Trophoblast cell (in vitro differentiated cells and primary cell): ENCODE measurements at regions not wholly inside any gene's neighbourhood (a gene's known extent, or its start where the extent isn't known, plus 50 kb on each side); places are given as distances from the start of the nearest gene placed in this dataset.
"Not testable (repeated sequence)": the region's sequence is repeated elsewhere in the genome, so short reads cannot be mapped to it uniquely, and the experiment has no call there.

Experiments used
- DNase-seq, 2 donors: peaks; one replicate each; pipeline ENCODE4 v3.0.0-alpha.2; 2016
- H2AFZ ChIP-seq: 2 replicates; pipeline ENCODE4 v1.6.1; 2013; ENCODE audit warnings: low read length, moderate library complexity, mild to moderate bottlenecking; ENCODE audit not compliant: insufficient read depth, poor library complexity
- H2AK5ac ChIP-seq: 2 replicates; pipeline ENCODE4 v1.6.1; 2013; ENCODE audit warnings: mild to moderate bottlenecking, low read length
- H2BK120ac ChIP-seq: 2 replicates; pipeline ENCODE4 v1.6.1; 2013; ENCODE audit warnings: low read length, mild to moderate bottlenecking, moderate library complexity; ENCODE audit not compliant: insufficient read depth, poor library complexity
- H2BK12ac ChIP-seq: 2 replicates; pipeline ENCODE4 v1.6.1; 2013; ENCODE audit warnings: mild to moderate bottlenecking, low read length, moderate library complexity
- H2BK5ac ChIP-seq: 2 replicates; pipeline ENCODE4 v1.6.1; 2013; ENCODE audit warnings: low read length, low read depth, moderate library complexity, mild to moderate bottlenecking; ENCODE audit not compliant: poor library complexity
- H3K14ac ChIP-seq: 2 replicates; pipeline ENCODE4 v1.6.1; 2013; ENCODE audit warnings: mild to moderate bottlenecking, low read length
- H3K18ac ChIP-seq: 2 replicates; pipeline ENCODE4 v1.6.1; 2013; ENCODE audit warnings: mild to moderate bottlenecking, low read length
- H3K23ac ChIP-seq: 2 replicates; pipeline ENCODE4 v1.6.1; 2013; ENCODE audit warnings: low read length
- H3K27ac ChIP-seq: 2 replicates; pipeline ENCODE4 v1.5.1; 2013; ENCODE audit warnings: low read depth, mild to moderate bottlenecking, inconsistent platforms, low read length, moderate library complexity
- H3K27me3 ChIP-seq: 2 replicates; pipeline ENCODE4 v1.6.1; 2013; ENCODE audit warnings: inconsistent platforms, mild to moderate bottlenecking, low read length, moderate library complexity; ENCODE audit not compliant: insufficient read depth
- H3K36me3 ChIP-seq, 2 experiments: 1 replicate in 1 of 2; 2 replicates in 1 of 2; pipeline ENCODE4 v1.6.1; 2013; ENCODE audit warnings: low read length in 2 of 2, mild to moderate bottlenecking in 2 of 2, moderate library complexity in 1 of 2; ENCODE audit not compliant: insufficient read depth in 2 of 2, control insufficient read depth in 1 of 2
- H3K4ac ChIP-seq: 2 replicates; pipeline ENCODE4 v1.6.1; 2013; ENCODE audit warnings: low read depth, mild to moderate bottlenecking, low read length, moderate library complexity
- H3K4me1 ChIP-seq, 2 experiments: 1 replicate in 1 of 2; 2 replicates in 1 of 2; pipeline ENCODE4 v1.6.1; 2013; ENCODE audit warnings: low read length in 2 of 2, mild to moderate bottlenecking in 2 of 2, moderate library complexity in 1 of 2; ENCODE audit not compliant: insufficient read depth in 2 of 2, control insufficient read depth in 1 of 2
- H3K4me2 ChIP-seq: 2 replicates; pipeline ENCODE4 v1.6.1; 2013; ENCODE audit warnings: inconsistent platforms, mild to moderate bottlenecking, low read length, moderate library complexity
- H3K4me3 ChIP-seq: 2 replicates; pipeline ENCODE4 v1.5.1; 2013; ENCODE audit warnings: mild to moderate bottlenecking, low read depth, low read length, inconsistent platforms
- H3K79me1 ChIP-seq: one replicate; pipeline ENCODE4 v1.6.1; 2013; ENCODE audit warnings: low read length
- H3K79me2 ChIP-seq: 2 replicates; pipeline ENCODE4 v1.6.1; 2013; ENCODE audit warnings: low read length, mild to moderate bottlenecking; ENCODE audit not compliant: control insufficient read depth, insufficient read depth, poor library complexity
- H3K9ac ChIP-seq: 2 replicates; pipeline ENCODE4 v1.6.1; 2013; ENCODE audit warnings: mild to moderate bottlenecking, low read length
- H3K9me3 ChIP-seq: 2 replicates; pipeline ENCODE4 v1.6.1; 2013; ENCODE audit warnings: low read depth, mild to moderate bottlenecking, control low read depth, inconsistent platforms, low read length; ENCODE audit not compliant: insufficient read depth
- H4K12ac ChIP-seq: 2 replicates; pipeline ENCODE4 v1.6.1; 2013; ENCODE audit warnings: low read depth, mild to moderate bottlenecking, low read length, moderate library complexity
- H4K8ac ChIP-seq: 2 replicates; pipeline ENCODE4 v1.6.1; 2013; ENCODE audit warnings: low read depth, mild to moderate bottlenecking, low read length, moderate library complexity
- H4K91ac ChIP-seq: one replicate; pipeline ENCODE4 v1.6.1; 2013; ENCODE audit warnings: low read depth, mild to moderate bottlenecking, low read length, moderate library complexity
- WGBS: extraction: QIAGEN DNeasy Blood & Tissue Kit; methylation state at CpG from one replicate; pipeline ENCODE4 v1.1.7; 2013; ENCODE audit warnings: missing lambda C conversion rate; ENCODE audit not compliant: insufficient read length, insufficient coverage; ENCODE audit errors: extremely low coverage; 5-methylcytosine and 5-hydroxymethylcytosine counted together

- not testable (repeated sequence) for H3K4ac ChIP-seq, H3K79me2 ChIP-seq, H3K14ac ChIP-seq, H3K27me3 ChIP-seq, H2BK120ac ChIP-seq, H3K27ac ChIP-seq, DNase-seq, H4K12ac ChIP-seq, H3K4me1 ChIP-seq, H2BK5ac ChIP-seq, H3K4me2 ChIP-seq, H3K23ac ChIP-seq, H2AK5ac ChIP-seq, H3K9me3 ChIP-seq, H2BK12ac ChIP-seq, H4K91ac ChIP-seq, H4K8ac ChIP-seq, H3K4me3 ChIP-seq, H3K79me1 ChIP-seq, H3K18ac ChIP-seq, H3K36me3 ChIP-seq, H2AFZ ChIP-seq, H3K9ac ChIP-seq
- whole genome bisulfite sequencing = no CpG with 5 or more reads among the region's 6 CpGs
These were observed 328.8 kb downstream of the KLF12 start for GRCh38 chr13:73805326-73805958.

GRCh38 chr13:73803997-73804396 is 330.2 kb downstream of the KLF12 start:
- no peaks in the 10 kb centered on the region for H3K79me2 ChIP-seq
- no peak overlapping the region for H2BK5ac ChIP-seq
- WGBS = no CpG with 5 or more reads among the region's 1 CpG
- no peak overlapping the region for H2BK12ac ChIP-seq
- no peak overlapping the region for H3K23ac ChIP-seq
- H3K18ac ChIP-seq = no peak overlapping the region
- no peaks in the 10 kb centered on the region for H3K4me1 ChIP-seq
- no peak overlapping the region for H3K4me2 ChIP-seq
- H3K4me3 ChIP-seq = no peak overlapping the region
- no peaks in the 10 kb centered on the region for H3K9me3 ChIP-seq
- H4K8ac ChIP-seq = no peak overlapping the region
- H3K14ac ChIP-seq = no peak overlapping the region
- H3K36me3 ChIP-seq = no peaks in the 10 kb centered on the region
- no peak overlapping the region for H2AK5ac ChIP-seq
- no peak overlapping the region for H4K12ac ChIP-seq
- H2AFZ ChIP-seq = no peak overlapping the region
- DNase-seq = no peak
- no peaks in the 10 kb centered on the region for H3K27me3 ChIP-seq
- H3K9ac ChIP-seq = no peak overlapping the region
- H3K79me1 ChIP-seq = no peaks in the 10 kb centered on the region
- no peak overlapping the region for H3K4ac ChIP-seq
- no peak overlapping the region for H2BK120ac ChIP-seq
- no peak overlapping the region for H3K27ac ChIP-seq
- H4K91ac ChIP-seq = no peak overlapping the region

GRCh38 chr13:73800011-73800410 is 334.2 kb downstream of the KLF12 start:
- no peak overlapping the region for H3K9ac ChIP-seq
- no peaks in the 10 kb centered on the region for H3K79me1 ChIP-seq
- no peak overlapping the region for H2BK5ac ChIP-seq
- H3K4me1 ChIP-seq = no peaks in the 10 kb centered on the region
- no peak overlapping the region for H2BK120ac ChIP-seq
- DNase-seq = no peak
- H3K18ac ChIP-seq = no peak overlapping the region
- H4K91ac ChIP-seq = no peak overlapping the region
- no peaks in the 10 kb centered on the region for H3K27me3 ChIP-seq
- no peak overlapping the region for H2BK12ac ChIP-seq
- H3K27ac ChIP-seq = no peak overlapping the region
- no peak overlapping the region for H2AFZ ChIP-seq
- no peak overlapping the region for H3K23ac ChIP-seq
- H3K9me3 ChIP-seq = no peaks in the 10 kb centered on the region
- H2AK5ac ChIP-seq = no peak overlapping the region
- H3K79me2 ChIP-seq = no peaks in the 10 kb centered on the region
- no peaks in the 10 kb centered on the region for H3K36me3 ChIP-seq
- no peak overlapping the region for H3K4me2 ChIP-seq
- no peak overlapping the region for H3K4me3 ChIP-seq
- no peak overlapping the region for H3K14ac ChIP-seq
- no peak overlapping the region for H4K12ac ChIP-seq
- no peak overlapping the region for H3K4ac ChIP-seq
- no CpG with 5 or more reads among the region's 2 CpGs for WGBS
- no peak overlapping the region for H4K8ac ChIP-seq

GRCh38 chr13:73794755-73795154 is 339.4 kb downstream of the KLF12 start:
- no peak overlapping the region for H3K23ac ChIP-seq
- no peak overlapping the region for H3K4ac ChIP-seq
- H3K79me2 ChIP-seq = no peaks in the 10 kb centered on the region
- H2BK5ac ChIP-seq = no peak overlapping the region
- H4K12ac ChIP-seq = no peak overlapping the region
- H3K18ac ChIP-seq = no peak overlapping the region
- no CpG with 5 or more reads among the region's 3 CpGs for WGBS
- no peaks in the 10 kb centered on the region for H3K4me1 ChIP-seq
- no peaks in the 10 kb centered on the region for H3K36me3 ChIP-seq
- H4K91ac ChIP-seq = no peak overlapping the region
- H2BK120ac ChIP-seq = no peak overlapping the region
- no peak overlapping the region for H3K9ac ChIP-seq
- no peak overlapping the region for H3K14ac ChIP-seq
- no peak overlapping the region for H3K27ac ChIP-seq
- H2AFZ ChIP-seq = no peak overlapping the region
- no peak overlapping the region for H4K8ac ChIP-seq
- no peak overlapping the region for H2BK12ac ChIP-seq
- H3K4me3 ChIP-seq = no peak overlapping the region
- no peak overlapping the region for H3K4me2 ChIP-seq
- H2AK5ac ChIP-seq = no peak overlapping the region
- no peaks in the 10 kb centered on the region for H3K9me3 ChIP-seq
- no peak for DNase-seq
- no peaks in the 10 kb centered on the region for H3K79me1 ChIP-seq
- no peaks in the 10 kb centered on the region for H3K27me3 ChIP-seq
